Endothelial cell of umbilical vein (primary cell): ENCODE measurements at regions not wholly inside any gene's neighbourhood (a gene's known extent, or its start where the extent isn't known, plus 50 kb on each side); places are given as distances from the start of the nearest gene placed in this dataset.
A peak's percentile ranks its signal among the peaks of the same experiment; 100 is the strongest.

Experiments
- BruUV-seq: library from RNA; stranded (reverse); fragments of 400-500 nt; replicated peaks from 2 replicates; lab custom pipeline; 2021; lab: Mats Ljungman, UMichigan
- CTCF ChIA-PET: fragments of 300-600, 350-600 bp; sonication (Branson Sonifier 250); formaldehyde crosslinking; loops from one replicate; lab custom pipeline; 2021; ENCODE audit warnings: antibody characterized with exemption, inconsistent platforms; lab: Charles Lee
- POLR2A ChIA-PET: fragments of 300-600, 350-600 bp; sonication (Branson Sonifier 250); formaldehyde crosslinking; loops from one replicate; lab custom pipeline; 2021; ENCODE audit warnings: antibody characterized with exemption, inconsistent platforms; lab: Charles Lee
- DNase-seq: peaks from one replicate; pipeline ENCODE4 v3.0.0-alpha.2; 2011; ENCODE audit warnings: low read depth, low spot score
- FAIRE-seq: peaks from 2 replicates; lab custom pipeline; 2011; peaks lifted over from hg19 to GRCh38; lab: Jason Lieb, UNC
- H2AFZ ChIP-seq: 2 replicates; pipeline ENCODE4 v1.6.0; 2012; ENCODE audit warnings: low read depth, low read length, control low read depth, inconsistent platforms
- H3K27ac ChIP-seq: 2 replicates; pipeline ENCODE4 v1.5.1; 2011; ENCODE audit warnings: low read depth, mild to moderate bottlenecking, control low read depth, low read length, moderate library complexity; ENCODE audit not compliant: insufficient read depth
- H3K27me3 ChIP-seq, 2 experiments: 2 replicates each; pipeline versions ENCODE4 v1.6.0 to v1.6.1; 2011; ENCODE audit warnings: low read length in 2 of 2, mixed read lengths in 1 of 2; ENCODE audit not compliant: control insufficient read depth in 2 of 2, insufficient read depth in 2 of 2
- H3K36me3 ChIP-seq, 2 experiments: 2 replicates in 1 of 2; 3 replicates in 1 of 2; pipeline ENCODE4 v1.5.1; 2011; ENCODE audit warnings: low read length in 2 of 2, mild to moderate bottlenecking in 1 of 2, moderate library complexity in 1 of 2; ENCODE audit not compliant: control insufficient read depth in 2 of 2, insufficient read depth in 2 of 2; ENCODE audit errors: extremely low read depth in 1 of 2
- H3K4me1 ChIP-seq: 3 replicates; pipeline ENCODE4 v1.5.1; 2011; ENCODE audit warnings: mild to moderate bottlenecking, low read length; ENCODE audit not compliant: control insufficient read depth, insufficient read depth; ENCODE audit errors: extremely low read depth
- H3K4me2 ChIP-seq: 2 replicates; pipeline ENCODE4 v1.6.1; 2011; ENCODE audit warnings: low read length, control low read depth, mixed read lengths; ENCODE audit not compliant: insufficient read depth
- H3K4me3 ChIP-seq, 3 experiments: fragments of 200-600 bp in 1 of 3; sonication (generic), shearing (Covaris generic) in 1 of 3; replicated peaks in 1 of 3; 2 replicates each; pipeline ENCODE4 v1.5.1; 2011 to 2016; ENCODE audit warnings: control low read depth in 3 of 3, low read length in 3 of 3, mild to moderate bottlenecking in 2 of 3, inconsistent platforms in 1 of 3, low read depth in 1 of 3, moderate library complexity in 1 of 3; ENCODE audit not compliant: insufficient read depth in 1 of 3
- H3K79me2 ChIP-seq: 2 replicates; pipeline ENCODE4 v1.6.0; 2012; ENCODE audit warnings: low read length, inconsistent platforms; ENCODE audit not compliant: control insufficient read depth, insufficient read depth
- H3K9ac ChIP-seq: replicated peaks from 2 replicates; pipeline ENCODE3; 2011; ENCODE audit warnings: low read length, control low read depth; ENCODE audit not compliant: insufficient read depth; ENCODE audit errors: extremely low read depth
- H3K9me1 ChIP-seq: replicated peaks from 3 replicates; pipeline ENCODE4 v1.6.0; 2011; ENCODE audit warnings: mild to moderate bottlenecking, low read length; ENCODE audit not compliant: control insufficient read depth, insufficient read depth; ENCODE audit errors: extremely low read depth
- H3K9me3 ChIP-seq: replicated peaks from 2 replicates; pipeline ENCODE4 v1.5.1; 2012; ENCODE audit warnings: low read length, inconsistent platforms; ENCODE audit not compliant: control insufficient read depth, insufficient read depth
- H4K20me1 ChIP-seq: replicated peaks from 2 replicates; pipeline ENCODE3; 2011; ENCODE audit warnings: mild to moderate bottlenecking, low read length; ENCODE audit not compliant: control insufficient read depth, insufficient read depth; ENCODE audit errors: extremely low read depth
- EZH2 ChIP-seq: IDR thresholded peaks from 2 replicates; pipeline ENCODE4 v1.6.1; 2012; ENCODE audit warnings: borderline replicate concordance, low read depth, mild to moderate bottlenecking, moderate library complexity, low read length, inconsistent platforms; ENCODE audit not compliant: severe bottlenecking
- FOS ChIP-seq: IDR thresholded peaks from 2 replicates; pipeline ENCODE4 v1.6.1; 2011; ENCODE audit warnings: mild to moderate bottlenecking, low read length, moderate library complexity, borderline replicate concordance; ENCODE audit not compliant: insufficient read depth
- GATA2 ChIP-seq: IDR thresholded peaks from 2 replicates; pipeline ENCODE4 v1.7.0; 2011; ENCODE audit warnings: low read depth, mild to moderate bottlenecking, moderate library complexity, mixed read lengths, low read length; ENCODE audit not compliant: insufficient read length, insufficient read depth
- JUN ChIP-seq: IDR thresholded peaks from 2 replicates; pipeline ENCODE4 v1.6.1; 2011; ENCODE audit warnings: borderline replicate concordance, low read depth; ENCODE audit not compliant: insufficient read length, insufficient read depth
- MYC ChIP-seq: IDR thresholded peaks from one replicate; pipeline ENCODE4 v1.6.1; 2011; ENCODE audit warnings: mild to moderate bottlenecking, low read depth, low read length
- POLR2A ChIP-seq: IDR thresholded peaks from 2 replicates; pipeline ENCODE4 v1.6.1; 2012; ENCODE audit warnings: low read depth, mild to moderate bottlenecking, control low read depth, low read length
- POLR2AphosphoS5 ChIP-seq: IDR thresholded peaks from 2 replicates; pipeline ENCODE4 v1.6.1; 2012; ENCODE audit warnings: low read depth, mild to moderate bottlenecking, control low read depth, low read length, moderate library complexity; ENCODE audit not compliant: insufficient read depth
- dilution Hi-C: fragments of 300-500 bp; cut with MboI; formaldehyde crosslinking; loops from one replicate; pipeline ENCODE4 v1.15.0; 2019; ENCODE audit warnings: low sequenced_read_pairs; ENCODE audit not compliant: extremely low pct_ligation_motif_present
- intact Hi-C: fragments of 100-400 bp; cut with micrococcal nuclease; formaldehyde crosslinking; loops from one replicate; pipeline ENCODE4 v1.10.0; 2022
- TF ChIP-seq, protein P1 (sequence below), 2 donors: IDR thresholded peaks; 1 replicate in 1 of 2; 2 replicates in 1 of 2; pipeline ENCODE4 v1.5.1; 2011; ENCODE audit warnings: low read length in 2 of 2, mild to moderate bottlenecking in 2 of 2, moderate library complexity in 2 of 2, control low read depth in 1 of 2, inconsistent platforms in 1 of 2, low read depth in 1 of 2; ENCODE audit not compliant: insufficient read depth in 1 of 2; ENCODE audit errors: extremely low read depth in 1 of 2
- TF ChIP-seq, protein P2 (sequence below): IDR thresholded peaks from 2 replicates; pipeline ENCODE4 v1.6.1; 2011; ENCODE audit not compliant: insufficient read depth, insufficient read length

DNA sequence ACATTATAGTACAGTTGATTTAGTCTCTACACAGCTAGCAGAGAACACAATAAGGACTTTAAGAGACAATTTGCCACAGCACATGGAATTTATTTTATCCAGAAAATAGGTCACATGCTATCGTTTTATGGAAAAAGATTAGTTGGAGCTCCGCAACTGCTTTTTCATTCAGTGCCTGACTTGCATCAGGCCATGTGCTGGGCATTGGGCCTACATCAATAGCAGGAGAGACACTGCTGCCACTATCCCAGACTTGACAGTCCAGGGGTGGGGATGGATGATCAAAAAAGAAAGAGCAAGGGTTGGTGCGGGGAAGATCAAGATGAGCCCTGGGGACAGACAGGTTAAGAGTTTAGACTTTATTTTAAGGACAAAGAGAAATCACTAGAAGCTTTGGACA lies 75.2 kb upstream of the C3orf80 start:
- H3K4me2 ChIP-seq = peak overlapping the region; percentile 19
- no peaks in the 10 kb centered on the region for H3K36me3 ChIP-seq
- H2AFZ ChIP-seq = no peak overlapping the region
- H4K20me1 ChIP-seq = no peaks in the 10 kb centered on the region
- H3K27ac ChIP-seq = peak overlapping the region; percentile 1
- TF ChIP-seq, protein P1, sequence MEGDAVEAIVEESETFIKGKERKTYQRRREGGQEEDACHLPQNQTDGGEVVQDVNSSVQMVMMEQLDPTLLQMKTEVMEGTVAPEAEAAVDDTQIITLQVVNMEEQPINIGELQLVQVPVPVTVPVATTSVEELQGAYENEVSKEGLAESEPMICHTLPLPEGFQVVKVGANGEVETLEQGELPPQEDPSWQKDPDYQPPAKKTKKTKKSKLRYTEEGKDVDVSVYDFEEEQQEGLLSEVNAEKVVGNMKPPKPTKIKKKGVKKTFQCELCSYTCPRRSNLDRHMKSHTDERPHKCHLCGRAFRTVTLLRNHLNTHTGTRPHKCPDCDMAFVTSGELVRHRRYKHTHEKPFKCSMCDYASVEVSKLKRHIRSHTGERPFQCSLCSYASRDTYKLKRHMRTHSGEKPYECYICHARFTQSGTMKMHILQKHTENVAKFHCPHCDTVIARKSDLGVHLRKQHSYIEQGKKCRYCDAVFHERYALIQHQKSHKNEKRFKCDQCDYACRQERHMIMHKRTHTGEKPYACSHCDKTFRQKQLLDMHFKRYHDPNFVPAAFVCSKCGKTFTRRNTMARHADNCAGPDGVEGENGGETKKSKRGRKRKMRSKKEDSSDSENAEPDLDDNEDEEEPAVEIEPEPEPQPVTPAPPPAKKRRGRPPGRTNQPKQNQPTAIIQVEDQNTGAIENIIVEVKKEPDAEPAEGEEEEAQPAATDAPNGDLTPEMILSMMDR (IDR thresholded peaks at IDR 0.05; ENCODE audit: extremely low read depth in 1 of 2, insufficient read depth in 1 of 2, low read depth in 1 of 2, low read length in 2 of 2) = no peak
- no peak for TF ChIP-seq EZH2
- no peak for TF ChIP-seq POLR2AphosphoS5
- no peak for TF ChIP-seq FOS
- no peak for TF ChIP-seq JUN
- no peak for TF ChIP-seq POLR2A
- TF ChIP-seq, protein P2, sequence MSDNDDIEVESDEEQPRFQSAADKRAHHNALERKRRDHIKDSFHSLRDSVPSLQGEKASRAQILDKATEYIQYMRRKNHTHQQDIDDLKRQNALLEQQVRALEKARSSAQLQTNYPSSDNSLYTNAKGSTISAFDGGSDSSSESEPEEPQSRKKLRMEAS = no peak
- no peak for TF ChIP-seq MYC
- no peak for TF ChIP-seq GATA2
- BruUV-seq = no TSS peak
- no peaks in the 10 kb centered on the region for H3K9me1 ChIP-seq
- CTCF ChIA-PET = interaction anchor here (0.9 to 2.4 kb wide), 4 partner anchors 11 to 117 kb away, joined by 3 to 13 read pairs (median 8); no protein-coding TSS in a partner anchor
- no peaks in the 10 kb centered on the region for H3K79me2 ChIP-seq
- H3K27me3 ChIP-seq = no peaks in the 10 kb centered on the region
- H3K9me3 ChIP-seq = no peaks in the 10 kb centered on the region
- no peak overlapping the region for H3K9ac ChIP-seq
- POLR2A ChIA-PET = no interaction called here
- DNase-seq = no peak
- dilution Hi-C loops (no loop called here), intact Hi-C loops (no loop called here)
- FAIRE-seq = no peak
- H3K4me3 ChIP-seq = no peak overlapping the region
- peaks cover 12% of the 10 kb centered on the region for H3K4me1 ChIP-seq
